ENCODE measurements at regions not wholly inside any gene's neighbourhood (a gene's known extent, or its start where the extent isn't known, plus 50 kb on each side); places are given as distances from the start of the nearest gene placed in this dataset.

GRCh38 chr17:53891726-53892125 lies 69.0 kb downstream of the KIF2B start:
- intact Hi-C loops (cut with micrococcal nuclease; ENCODE audit: unreplicated experiment) = no loop called here
- CTCF ChIA-PET = no interaction called here

DNA sequence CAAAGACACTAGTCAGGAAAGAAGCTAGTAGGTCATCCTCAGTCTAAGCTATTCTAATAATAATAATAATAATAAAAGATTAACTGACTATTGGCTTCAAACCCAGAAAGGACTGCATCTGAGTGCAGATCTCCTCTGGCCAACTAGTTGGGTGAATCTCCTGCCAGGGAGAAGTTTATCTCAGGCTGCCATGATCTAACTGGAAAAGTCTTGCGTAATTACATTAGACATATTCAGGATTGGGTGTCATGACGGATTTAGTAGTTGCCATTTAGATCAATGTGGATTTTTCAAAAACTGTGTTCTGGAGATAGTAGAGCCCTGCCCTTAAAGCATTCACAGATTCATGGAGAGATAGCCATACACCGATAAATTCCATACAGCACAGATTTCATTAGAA lies 69.5 kb downstream of the KIF2B start:
- Histone ChIP-seq H3K4me3 (no peak overlapping the region), H2AFZ (no peak overlapping the region), H3K4me2 (no peak overlapping the region), H3K9me2 (ENCODE audit: insufficient read depth) (no peaks in the 10 kb centered on the region), H3F3A (ENCODE audit: insufficient read depth, low read depth) (no peaks in the 10 kb centered on the region), H4K20me1 (ENCODE audit: insufficient read depth) (no peaks in the 10 kb centered on the region), H3K4me1 (replicated peaks; ENCODE audit: insufficient read depth) (no peaks in the 10 kb centered on the region), H3K79me2 (ENCODE audit: low read depth) (no peaks in the 10 kb centered on the region), H3K9me3 (ENCODE audit: insufficient read depth, low read depth) (no peaks in the 10 kb centered on the region), H3K27ac (no peak overlapping the region), H3K27me3 (ENCODE audit: insufficient read depth, low read depth) (no peaks in the 10 kb centered on the region), H3K36me3 (ENCODE audit: low read depth) (no peaks in the 10 kb centered on the region)
- TF ChIP-seq EZH2 (IDR thresholded peaks at IDR 0.05; ENCODE audit: low read depth) = no peak
- TF ChIP-seq, protein P1, sequence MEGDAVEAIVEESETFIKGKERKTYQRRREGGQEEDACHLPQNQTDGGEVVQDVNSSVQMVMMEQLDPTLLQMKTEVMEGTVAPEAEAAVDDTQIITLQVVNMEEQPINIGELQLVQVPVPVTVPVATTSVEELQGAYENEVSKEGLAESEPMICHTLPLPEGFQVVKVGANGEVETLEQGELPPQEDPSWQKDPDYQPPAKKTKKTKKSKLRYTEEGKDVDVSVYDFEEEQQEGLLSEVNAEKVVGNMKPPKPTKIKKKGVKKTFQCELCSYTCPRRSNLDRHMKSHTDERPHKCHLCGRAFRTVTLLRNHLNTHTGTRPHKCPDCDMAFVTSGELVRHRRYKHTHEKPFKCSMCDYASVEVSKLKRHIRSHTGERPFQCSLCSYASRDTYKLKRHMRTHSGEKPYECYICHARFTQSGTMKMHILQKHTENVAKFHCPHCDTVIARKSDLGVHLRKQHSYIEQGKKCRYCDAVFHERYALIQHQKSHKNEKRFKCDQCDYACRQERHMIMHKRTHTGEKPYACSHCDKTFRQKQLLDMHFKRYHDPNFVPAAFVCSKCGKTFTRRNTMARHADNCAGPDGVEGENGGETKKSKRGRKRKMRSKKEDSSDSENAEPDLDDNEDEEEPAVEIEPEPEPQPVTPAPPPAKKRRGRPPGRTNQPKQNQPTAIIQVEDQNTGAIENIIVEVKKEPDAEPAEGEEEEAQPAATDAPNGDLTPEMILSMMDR (conservative IDR thresholded peaks at IDR 0.05) = no peak
- intact Hi-C loops (cut with micrococcal nuclease; ENCODE audit: unreplicated experiment) = no loop called here
- POLR2A ChIA-PET (ENCODE audit: unreplicated experiment) = no interaction called here
- CTCF ChIA-PET = no interaction called here
- no peak for DNase-seq
- BruUV-seq (replicated peaks) = no TSS peak

More at GRCh38 chr17:53891726-53892125, 69.0 kb downstream of the KIF2B start:
- POLR2A ChIA-PET (ENCODE audit: unreplicated experiment) = no interaction called here
- no peaks in the 10 kb centered on the region for H3K4me1 ChIP-seq (replicated peaks; ENCODE audit: insufficient read depth)
- no peak for DNase-seq
- H3K79me2 ChIP-seq (ENCODE audit: low read depth) = no peaks in the 10 kb centered on the region
- no peak overlapping the region for H3K27ac ChIP-seq
- H3K36me3 ChIP-seq (ENCODE audit: low read depth) = no peaks in the 10 kb centered on the region
- no peaks in the 10 kb centered on the region for H3F3A ChIP-seq (ENCODE audit: insufficient read depth, low read depth)
- no TSS peak for BruUV-seq (replicated peaks)
- H3K9me3 ChIP-seq (ENCODE audit: insufficient read depth, low read depth) = no peaks in the 10 kb centered on the region
- no peak for TF ChIP-seq EZH2 (IDR thresholded peaks at IDR 0.05; ENCODE audit: low read depth)
- TF ChIP-seq, protein P1 (conservative IDR thresholded peaks at IDR 0.05) = no peak
- H4K20me1 ChIP-seq (ENCODE audit: insufficient read depth) = no peaks in the 10 kb centered on the region
- H3K4me2 ChIP-seq = no peak overlapping the region
- H3K27me3 ChIP-seq (ENCODE audit: insufficient read depth, low read depth) = no peaks in the 10 kb centered on the region
- no peaks in the 10 kb centered on the region for H3K9me2 ChIP-seq (ENCODE audit: insufficient read depth)
- no peak overlapping the region for H3K4me3 ChIP-seq
- H2AFZ ChIP-seq = no peak overlapping the region

DNA sequence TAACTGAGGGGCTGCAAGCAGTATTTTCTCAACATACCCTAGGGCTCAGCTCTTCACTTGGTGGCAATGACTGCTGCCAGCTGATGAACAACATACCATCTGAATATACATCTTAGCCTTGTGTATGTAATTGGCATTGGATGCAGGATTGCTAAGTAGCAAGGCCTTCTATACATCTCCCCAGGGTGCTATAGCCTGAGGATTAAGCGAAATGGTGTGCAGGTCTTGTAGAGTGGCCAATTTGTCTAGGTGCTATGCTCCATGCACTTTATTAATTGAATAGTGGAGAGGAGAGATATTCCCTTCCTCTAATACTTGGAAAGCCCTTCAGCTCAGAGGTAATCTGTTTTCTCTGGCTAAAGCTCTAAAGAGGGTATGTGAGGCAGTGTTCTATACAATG lies 71.9 kb downstream of the KIF2B start:
- Histone ChIP-seq H3K79me2 (ENCODE audit: low read depth) (no peaks in the 10 kb centered on the region), H3K27me3 (ENCODE audit: insufficient read depth, low read depth) (no peaks in the 10 kb centered on the region), H3F3A (ENCODE audit: insufficient read depth, low read depth) (no peaks in the 10 kb centered on the region), H3K4me1 (replicated peaks; ENCODE audit: insufficient read depth) (no peaks in the 10 kb centered on the region), H4K20me1 (ENCODE audit: insufficient read depth) (no peaks in the 10 kb centered on the region), H3K4me2 (no peak overlapping the region), H3K9me3 (ENCODE audit: insufficient read depth, low read depth) (no peaks in the 10 kb centered on the region), H2AFZ (no peak overlapping the region), H3K9me2 (ENCODE audit: insufficient read depth) (no peaks in the 10 kb centered on the region), H3K4me3 (no peak overlapping the region), H3K36me3 (ENCODE audit: low read depth) (no peaks in the 10 kb centered on the region), H3K27ac (no peak overlapping the region)
- ChIA-PET CTCF (no interaction called here), POLR2A (ENCODE audit: unreplicated experiment) (no interaction called here)
- intact Hi-C loops (cut with micrococcal nuclease; ENCODE audit: unreplicated experiment) = no loop called here
- no peak for TF ChIP-seq EZH2 (IDR thresholded peaks at IDR 0.05; ENCODE audit: low read depth)
- TF ChIP-seq, protein P1 (conservative IDR thresholded peaks at IDR 0.05) = no peak
- no peak for DNase-seq
- BruUV-seq (replicated peaks) = no TSS peak
